Fibroblast of lung (primary cell): ENCODE measurements at regions not wholly inside any gene's neighbourhood (a gene's known extent, or its start where the extent isn't known, plus 50 kb on each side); places are given as distances from the start of the nearest gene placed in this dataset.
A peak's percentile ranks its signal among the peaks of the same experiment; 100 is the strongest.

Experiments
- CTCF ChIP-seq, 2 donors: IDR thresholded peaks in 1 of 2; conservative IDR thresholded peaks in 1 of 2; 1 replicate in 1 of 2; 2 replicates in 1 of 2; pipeline ENCODE4 v1.5.1; 2011 to 2012; ENCODE audit warnings: low read length in 2 of 2, control low read depth in 1 of 2, inconsistent platforms in 1 of 2, low read depth in 1 of 2, mild to moderate bottlenecking in 1 of 2
- EZH2 ChIP-seq: IDR thresholded peaks from 2 replicates; pipeline ENCODE4 v1.5.1; 2012; ENCODE audit warnings: low read length, control low read depth, mild to moderate bottlenecking; ENCODE audit errors: missing control alignments

GRCh38 chr5:103942587-103943186 is 380.1 kb upstream of the NUDT12 start:
- TF ChIP-seq EZH2 (no peak), CTCF (conservative IDR thresholded peaks at IDR 0.05 in 1 of 2, IDR thresholded peaks at IDR 0.05 in 1 of 2; ENCODE audit: low read depth in 1 of 2, low read length in 2 of 2) (peak in 1 of 2 donors; percentile 26)
